ENCODE measurements at regions not wholly inside any gene's neighbourhood (a gene's known extent, or its start where the extent isn't known, plus 50 kb on each side); places are given as distances from the start of the nearest gene placed in this dataset.

DNA sequence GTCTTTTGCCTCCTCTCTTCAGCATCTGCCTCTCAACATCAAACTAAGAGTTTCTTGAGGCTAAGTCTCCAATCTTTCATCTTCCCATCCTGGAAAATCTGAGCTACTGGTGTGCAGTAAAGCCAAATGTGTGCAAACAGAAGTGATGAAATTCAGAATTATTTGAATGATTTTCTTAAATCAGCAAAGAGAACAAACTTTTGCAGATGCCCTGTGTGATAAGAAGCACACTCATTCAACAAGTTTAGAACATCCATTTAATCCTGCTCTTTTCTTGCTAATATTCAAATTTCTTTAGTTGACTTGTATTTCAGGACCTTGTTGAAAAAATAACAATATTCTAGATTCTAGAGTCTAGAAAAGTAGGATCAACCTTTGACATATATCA, 1374.9 kb upstream of the CELF4 start:
- Histone ChIP-seq H3K36me3 (ENCODE audit: control insufficient read depth in 2 of 2, insufficient read depth in 2 of 2, low read length in 1 of 2) (no peaks in the 10 kb centered on the region), H3K4me3 (ENCODE audit: low read depth in 1 of 2, low read length in 2 of 2) (no peak overlapping the region), H3K4me1 (ENCODE audit: control insufficient read depth in 2 of 2, insufficient read depth in 2 of 2, low read length in 1 of 2) (no peaks in the 10 kb centered on the region), H3K27me3 (ENCODE audit: control insufficient read depth in 1 of 2, insufficient read depth in 2 of 2, low read length in 2 of 2) (no peaks in the 10 kb centered on the region), H3K9me3 (ENCODE audit: control insufficient read depth in 2 of 2, insufficient read depth in 1 of 2, low read depth in 1 of 2, low read length in 1 of 2) (peaks cover 3 to 9% of the 10 kb centered on the region in 2 donors), H3K27ac (ENCODE audit: low read depth in 2 of 2, low read length in 1 of 2) (no peak overlapping the region)

DNA sequence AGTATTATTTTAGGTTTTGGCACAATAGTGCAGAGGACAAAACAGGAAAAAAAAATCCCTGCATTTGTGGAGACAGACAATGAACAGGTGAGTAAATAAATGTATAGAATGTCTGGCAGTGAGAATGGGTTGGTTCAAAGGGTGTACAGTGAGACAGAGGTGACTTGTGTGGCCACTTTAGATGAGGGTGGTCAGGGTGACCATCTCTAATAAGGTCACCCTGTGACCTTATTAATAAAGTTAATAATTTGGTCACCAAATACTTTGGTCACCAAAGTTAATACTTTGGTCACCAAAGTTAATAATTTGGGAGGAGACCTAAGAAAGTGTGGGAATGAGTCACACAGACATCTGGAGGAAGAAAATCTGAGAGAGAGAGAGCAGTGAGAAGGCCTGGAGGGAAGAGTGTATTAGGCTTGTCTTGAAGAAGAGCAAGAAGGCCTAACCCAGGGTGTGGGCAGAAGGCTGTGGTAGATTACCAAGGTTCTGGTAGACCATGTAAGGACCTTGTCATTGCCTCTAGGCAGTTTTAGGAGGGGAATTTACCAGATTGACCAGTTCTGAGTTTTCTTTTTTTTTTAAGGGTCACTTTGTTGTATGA, 1368.4 kb upstream of the CELF4 start:
- no peaks in the 10 kb centered on the region for H3K9me3 ChIP-seq (ENCODE audit: control insufficient read depth in 2 of 2, insufficient read depth in 1 of 2, low read depth in 1 of 2, low read length in 1 of 2)
- H3K4me3 ChIP-seq (ENCODE audit: low read depth in 1 of 2, low read length in 2 of 2) = no peak overlapping the region
- H3K36me3 ChIP-seq (ENCODE audit: control insufficient read depth in 2 of 2, insufficient read depth in 2 of 2, low read length in 1 of 2) = no peaks in the 10 kb centered on the region
- H3K4me1 ChIP-seq (ENCODE audit: control insufficient read depth in 2 of 2, insufficient read depth in 2 of 2, low read length in 1 of 2) = no peaks in the 10 kb centered on the region
- H3K27me3 ChIP-seq (ENCODE audit: control insufficient read depth in 1 of 2, insufficient read depth in 2 of 2, low read length in 2 of 2) = no peaks in the 10 kb centered on the region
- H3K27ac ChIP-seq (ENCODE audit: low read depth in 2 of 2, low read length in 1 of 2) = no peak overlapping the region

DNA sequence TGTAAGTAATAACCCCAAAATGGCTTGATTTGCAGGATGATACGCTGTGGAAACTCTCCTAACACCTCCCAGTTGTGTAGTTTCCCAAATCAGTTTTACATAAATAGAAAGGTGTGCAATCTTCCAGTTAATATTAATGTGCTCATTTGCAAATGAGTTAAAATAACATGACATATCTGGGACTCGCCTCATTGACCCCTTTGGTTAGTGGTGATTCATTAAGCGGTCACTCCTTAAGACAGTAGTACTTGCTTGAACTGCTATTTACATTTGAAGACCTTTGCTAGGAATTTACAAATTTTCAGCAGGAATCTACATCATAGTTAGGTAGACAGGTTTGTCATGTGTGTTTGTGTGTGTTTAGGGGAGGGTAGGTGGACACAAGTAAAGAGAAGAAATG, 1367.7 kb upstream of the CELF4 start:
- H3K4me1 ChIP-seq (ENCODE audit: control insufficient read depth in 2 of 2, insufficient read depth in 2 of 2, low read length in 1 of 2) = no peaks in the 10 kb centered on the region
- no peak overlapping the region for H3K4me3 ChIP-seq (ENCODE audit: low read depth in 1 of 2, low read length in 2 of 2)
- no peak overlapping the region for H3K27ac ChIP-seq (ENCODE audit: low read depth in 2 of 2, low read length in 1 of 2)
- H3K36me3 ChIP-seq (ENCODE audit: control insufficient read depth in 2 of 2, insufficient read depth in 2 of 2, low read length in 1 of 2) = no peaks in the 10 kb centered on the region
- no peaks in the 10 kb centered on the region for H3K9me3 ChIP-seq (ENCODE audit: control insufficient read depth in 2 of 2, insufficient read depth in 1 of 2, low read depth in 1 of 2, low read length in 1 of 2)
- H3K27me3 ChIP-seq (ENCODE audit: control insufficient read depth in 1 of 2, insufficient read depth in 2 of 2, low read length in 2 of 2) = no peaks in the 10 kb centered on the region
- WGBS, 2 donors = 89 to 90% methylated on average over 3 of the region's 3 CpGs

DNA sequence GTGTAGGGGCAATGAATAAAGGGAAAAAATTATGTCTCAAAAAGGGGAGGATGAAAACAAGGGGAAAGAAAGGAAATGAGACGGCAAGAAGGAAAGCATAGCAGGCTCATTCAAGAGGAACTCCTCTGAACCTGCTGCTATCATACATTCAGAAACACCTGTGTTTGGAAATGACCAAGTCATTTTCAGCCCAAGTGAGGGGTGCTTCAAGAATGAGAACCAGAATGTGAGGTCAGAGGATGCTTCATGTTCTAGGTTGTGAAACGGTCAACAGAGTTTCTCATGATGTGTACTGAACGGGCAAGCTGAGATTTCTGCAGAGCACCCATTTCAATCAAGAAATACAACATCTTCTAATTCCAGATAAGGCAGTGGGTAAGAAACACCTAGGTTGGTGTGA, 1367.2 kb upstream of the CELF4 start:
- Histone ChIP-seq H3K9me3 (ENCODE audit: control insufficient read depth in 2 of 2, insufficient read depth in 1 of 2, low read depth in 1 of 2, low read length in 1 of 2) (no peaks in the 10 kb centered on the region), H3K27me3 (ENCODE audit: control insufficient read depth in 1 of 2, insufficient read depth in 2 of 2, low read length in 2 of 2) (no peaks in the 10 kb centered on the region), H3K4me3 (ENCODE audit: low read depth in 1 of 2, low read length in 2 of 2) (no peak overlapping the region), H3K36me3 (ENCODE audit: control insufficient read depth in 2 of 2, insufficient read depth in 2 of 2, low read length in 1 of 2) (no peaks in the 10 kb centered on the region), H3K27ac (ENCODE audit: low read depth in 2 of 2, low read length in 1 of 2) (no peak overlapping the region), H3K4me1 (ENCODE audit: control insufficient read depth in 2 of 2, insufficient read depth in 2 of 2, low read length in 1 of 2) (no peaks in the 10 kb centered on the region)
- 93% methylated on average over 3 of the region's 3 CpGs for WGBS, 2 donors

DNA sequence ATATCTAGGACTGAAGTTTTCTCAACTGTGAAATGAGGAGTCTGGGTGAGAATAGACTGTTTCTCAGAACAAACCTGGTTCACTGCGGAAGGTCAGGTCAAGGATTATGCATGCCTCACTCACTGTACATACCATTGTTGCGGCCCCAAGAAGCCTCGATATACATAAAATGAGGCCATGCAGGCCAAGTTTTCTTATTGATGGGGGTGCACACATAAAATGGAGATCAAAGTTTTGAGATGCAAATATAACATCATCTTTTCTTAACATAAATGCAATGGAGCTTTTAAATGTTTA, 1366.1 kb upstream of the CELF4 start:
- Histone ChIP-seq H3K4me1 (ENCODE audit: control insufficient read depth in 2 of 2, insufficient read depth in 2 of 2, low read length in 1 of 2) (no peaks in the 10 kb centered on the region), H3K27me3 (ENCODE audit: control insufficient read depth in 1 of 2, insufficient read depth in 2 of 2, low read length in 2 of 2) (no peaks in the 10 kb centered on the region), H3K4me3 (ENCODE audit: low read depth in 1 of 2, low read length in 2 of 2) (no peak overlapping the region), H3K36me3 (ENCODE audit: control insufficient read depth in 2 of 2, insufficient read depth in 2 of 2, low read length in 1 of 2) (no peaks in the 10 kb centered on the region), H3K9me3 (ENCODE audit: control insufficient read depth in 2 of 2, insufficient read depth in 1 of 2, low read depth in 1 of 2, low read length in 1 of 2) (no peaks in the 10 kb centered on the region), H3K27ac (ENCODE audit: low read depth in 2 of 2, low read length in 1 of 2) (no peak overlapping the region)
- WGBS, 2 donors = 85 to 97% methylated on average over 3 of the region's 3 CpGs

DNA sequence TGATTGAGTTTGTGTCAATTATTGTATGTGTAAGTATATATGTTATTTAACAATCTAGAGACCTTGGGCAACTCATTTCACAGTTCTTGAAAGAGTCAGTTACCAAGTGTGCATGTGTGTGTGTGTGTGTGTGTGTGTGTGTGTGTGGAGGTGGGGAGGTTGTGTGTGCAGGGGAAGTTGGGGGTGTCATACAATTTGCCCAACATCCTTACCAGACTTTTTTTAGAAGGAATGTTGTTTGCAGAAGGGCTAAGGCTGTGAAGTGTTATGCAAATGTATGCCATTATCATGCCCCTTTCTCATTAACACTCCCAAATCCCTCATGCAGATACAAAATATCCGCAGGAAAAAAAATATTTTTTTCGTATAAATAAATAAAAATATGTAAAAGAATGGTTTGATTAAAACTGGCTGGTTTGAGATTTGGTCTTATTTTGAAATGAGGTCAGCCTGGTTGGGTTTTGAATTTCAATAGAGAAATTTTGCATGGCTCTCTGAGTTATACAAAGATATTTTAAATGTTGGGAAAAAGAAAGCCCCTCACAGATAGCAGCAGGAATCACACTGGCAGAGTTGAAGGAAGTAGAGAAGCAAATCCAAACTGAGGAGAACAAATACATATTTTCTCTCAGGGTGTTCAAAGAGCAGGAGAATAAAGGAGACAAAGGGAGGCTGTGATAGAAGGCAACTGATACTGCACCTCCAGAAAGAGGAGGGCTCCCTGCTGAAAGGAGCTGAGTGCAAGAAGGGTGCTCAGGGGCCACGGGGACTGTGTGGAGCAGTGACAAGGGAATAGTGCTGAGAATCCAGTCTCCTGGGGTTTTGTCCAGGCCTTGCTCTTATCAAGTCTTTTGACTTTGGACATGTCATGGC, 1365.5 kb upstream of the CELF4 start:
- Histone ChIP-seq H3K9me3 (ENCODE audit: control insufficient read depth in 2 of 2, insufficient read depth in 1 of 2, low read depth in 1 of 2, low read length in 1 of 2) (no peaks in the 10 kb centered on the region), H3K36me3 (ENCODE audit: control insufficient read depth in 2 of 2, insufficient read depth in 2 of 2, low read length in 1 of 2) (no peaks in the 10 kb centered on the region), H3K27ac (ENCODE audit: low read depth in 2 of 2, low read length in 1 of 2) (no peak overlapping the region), H3K27me3 (ENCODE audit: control insufficient read depth in 1 of 2, insufficient read depth in 2 of 2, low read length in 2 of 2) (no peaks in the 10 kb centered on the region), H3K4me3 (ENCODE audit: low read depth in 1 of 2, low read length in 2 of 2) (no peak overlapping the region), H3K4me1 (ENCODE audit: control insufficient read depth in 2 of 2, insufficient read depth in 2 of 2, low read length in 1 of 2) (no peaks in the 10 kb centered on the region)
- WGBS, 2 donors = 33 to 34% methylated on average over 3 of the region's 3 CpGs

DNA sequence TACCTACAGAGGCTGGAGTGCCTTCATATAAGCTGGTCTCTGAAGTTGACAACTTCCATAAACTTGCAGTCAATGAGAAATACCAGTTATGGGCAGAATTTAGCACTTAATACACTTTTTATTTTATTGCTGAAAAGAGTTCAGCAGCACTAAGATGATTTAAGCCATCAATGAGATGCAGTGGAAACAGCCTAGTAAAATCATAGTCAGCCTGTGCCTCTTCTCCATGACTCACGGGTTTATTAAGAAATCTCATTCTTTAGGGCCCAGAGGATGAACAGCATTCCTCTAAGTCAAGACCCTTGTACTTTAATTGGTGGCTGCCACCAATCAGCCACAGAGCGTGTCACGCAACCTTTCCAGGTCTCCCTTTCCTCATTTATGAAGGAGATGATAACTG, 1357.9 kb upstream of the CELF4 start:
- WGBS, 2 donors = 89 to 92% methylated on average over 3 of the region's 3 CpGs
- Histone ChIP-seq H3K27me3 (ENCODE audit: control insufficient read depth in 1 of 2, insufficient read depth in 2 of 2, low read length in 2 of 2) (no peaks in the 10 kb centered on the region), H3K36me3 (ENCODE audit: control insufficient read depth in 2 of 2, insufficient read depth in 2 of 2, low read length in 1 of 2) (no peaks in the 10 kb centered on the region), H3K4me3 (ENCODE audit: low read depth in 1 of 2, low read length in 2 of 2) (no peak overlapping the region), H3K27ac (ENCODE audit: low read depth in 2 of 2, low read length in 1 of 2) (no peak overlapping the region), H3K4me1 (ENCODE audit: control insufficient read depth in 2 of 2, insufficient read depth in 2 of 2, low read length in 1 of 2) (no peaks in the 10 kb centered on the region), H3K9me3 (ENCODE audit: control insufficient read depth in 2 of 2, insufficient read depth in 1 of 2, low read depth in 1 of 2, low read length in 1 of 2) (no peaks in the 10 kb centered on the region)

DNA sequence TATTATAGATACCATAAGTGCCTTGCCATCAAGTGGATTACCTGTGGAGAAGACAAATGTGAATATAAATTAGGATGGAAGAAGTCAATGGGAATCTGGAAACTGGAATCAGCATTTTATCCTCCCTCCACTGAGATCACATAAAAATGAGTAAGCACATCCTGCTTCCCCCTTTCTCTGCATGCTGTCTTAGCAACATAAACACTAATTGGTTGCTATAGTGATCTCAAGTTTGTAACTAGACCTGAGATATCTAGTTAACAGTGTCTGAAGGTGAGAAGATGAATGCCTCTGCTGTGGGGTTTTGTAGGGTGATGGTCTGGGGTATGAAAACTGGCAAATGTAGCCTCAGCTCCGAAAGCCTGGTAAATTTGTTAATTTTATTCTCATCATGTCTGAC, 1357.5 kb upstream of the CELF4 start:
- Histone ChIP-seq H3K4me1 (ENCODE audit: control insufficient read depth in 2 of 2, insufficient read depth in 2 of 2, low read length in 1 of 2) (no peaks in the 10 kb centered on the region), H3K9me3 (ENCODE audit: control insufficient read depth in 2 of 2, insufficient read depth in 1 of 2, low read depth in 1 of 2, low read length in 1 of 2) (no peaks in the 10 kb centered on the region)
- WGBS, 2 donors = 85 to 87% methylated on average over 1 of the region's 1 CpG

DNA sequence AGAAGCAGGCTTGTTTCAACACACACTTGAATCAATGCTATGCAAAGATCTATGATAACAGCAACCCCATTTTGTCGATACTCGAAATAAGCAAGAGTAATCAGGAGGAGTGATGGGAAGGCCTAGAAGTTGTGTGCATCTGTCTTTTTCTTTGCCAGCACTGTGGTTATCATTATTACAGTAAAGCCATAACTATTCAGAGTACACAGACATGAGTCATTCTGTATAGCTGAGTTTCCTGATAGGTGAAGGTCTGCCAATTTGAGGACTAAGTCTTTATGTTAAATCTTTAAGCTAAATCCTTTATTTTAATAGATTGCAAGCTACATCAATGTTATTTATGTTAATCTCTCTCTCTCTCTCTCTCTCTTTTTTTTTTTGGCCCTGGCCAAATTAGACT, 1344.4 kb upstream of the CELF4 start:
- 40 to 57% methylated on average over 2 of the region's 2 CpGs for WGBS, 2 donors
- no peaks in the 10 kb centered on the region for H3K4me1 ChIP-seq (ENCODE audit: control insufficient read depth in 2 of 2, insufficient read depth in 2 of 2, low read length in 1 of 2)
- no peaks in the 10 kb centered on the region for H3K36me3 ChIP-seq (ENCODE audit: control insufficient read depth in 2 of 2, insufficient read depth in 2 of 2, low read length in 1 of 2)

More for the DNA sequence above, 1357.5 kb upstream of the CELF4 start:
- no peaks in the 10 kb centered on the region for H3K27me3 ChIP-seq (ENCODE audit: control insufficient read depth in 1 of 2, insufficient read depth in 2 of 2, low read length in 2 of 2)
- no peak overlapping the region for H3K4me3 ChIP-seq (ENCODE audit: low read depth in 1 of 2, low read length in 2 of 2)
- no peak overlapping the region for H3K27ac ChIP-seq (ENCODE audit: low read depth in 2 of 2, low read length in 1 of 2)
- no peaks in the 10 kb centered on the region for H3K36me3 ChIP-seq (ENCODE audit: control insufficient read depth in 2 of 2, insufficient read depth in 2 of 2, low read length in 1 of 2)

DNA sequence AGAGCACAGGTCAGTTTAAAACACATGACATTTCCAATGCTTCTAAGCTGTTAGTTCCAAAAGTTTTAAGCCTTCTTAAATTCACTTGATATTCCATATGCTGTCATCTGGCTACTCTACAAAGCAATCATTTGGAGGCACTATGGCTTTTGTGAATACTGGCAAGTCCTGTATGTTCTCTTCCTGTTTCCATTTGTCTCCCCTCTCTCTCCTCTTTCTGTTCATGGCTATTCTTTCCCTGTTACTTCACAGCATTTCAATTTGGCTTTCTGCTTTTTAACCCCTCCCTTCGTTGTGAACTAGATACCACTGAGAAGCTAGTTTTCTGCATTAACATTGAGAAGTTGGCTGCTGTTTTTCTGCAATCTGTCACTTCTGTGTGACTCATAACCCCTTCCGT, 1337.2 kb upstream of the CELF4 start:
- WGBS, 2 donors = 36 to 49% methylated on average over 2 of the region's 2 CpGs
- no peaks in the 10 kb centered on the region for H3K4me1 ChIP-seq (ENCODE audit: control insufficient read depth in 2 of 2, insufficient read depth in 2 of 2, low read length in 1 of 2)
- no peaks in the 10 kb centered on the region for H3K36me3 ChIP-seq (ENCODE audit: control insufficient read depth in 2 of 2, insufficient read depth in 2 of 2, low read length in 1 of 2)

More for the DNA sequence above, 1344.4 kb upstream of the CELF4 start:
- H3K4me3 ChIP-seq (ENCODE audit: low read depth in 1 of 2, low read length in 2 of 2) = no peak overlapping the region
- no peaks in the 10 kb centered on the region for H3K9me3 ChIP-seq (ENCODE audit: control insufficient read depth in 2 of 2, insufficient read depth in 1 of 2, low read depth in 1 of 2, low read length in 1 of 2)
- no peak overlapping the region for H3K27ac ChIP-seq (ENCODE audit: low read depth in 2 of 2, low read length in 1 of 2)
- H3K27me3 ChIP-seq (ENCODE audit: control insufficient read depth in 1 of 2, insufficient read depth in 2 of 2, low read length in 2 of 2) = no peaks in the 10 kb centered on the region

More for the DNA sequence above, 1337.2 kb upstream of the CELF4 start:
- Histone ChIP-seq H3K27me3 (ENCODE audit: control insufficient read depth in 1 of 2, insufficient read depth in 2 of 2, low read length in 2 of 2) (no peaks in the 10 kb centered on the region), H3K9me3 (ENCODE audit: control insufficient read depth in 2 of 2, insufficient read depth in 1 of 2, low read depth in 1 of 2, low read length in 1 of 2) (no peaks in the 10 kb centered on the region), H3K4me3 (ENCODE audit: low read depth in 1 of 2, low read length in 2 of 2) (no peak overlapping the region), H3K27ac (ENCODE audit: low read depth in 2 of 2, low read length in 1 of 2) (no peak overlapping the region)

Data from esophagus (tissue), 2 donors.